Aorta (tissue), 5 donors: ENCODE measurements at regions not wholly inside any gene's neighbourhood (a gene's known extent, or its start where the extent isn't known, plus 50 kb on each side); places are given as distances from the start of the nearest gene placed in this dataset.

Experiments
- ATAC-seq: fragments of 200-7000 bp; cut with Tn5 transposase; one replicate; pipeline ENCODE4 v1.9.1; 2022; ENCODE audit warnings: moderate library complexity; ENCODE audit not compliant: low FRiP score
- DNase-seq, 2 donors: peaks; one replicate each; pipeline ENCODE4 v3.0.0-alpha.2; 2020
- H3K27ac ChIP-seq, 2 donors: one replicate each; pipeline ENCODE4 v1.5.1; 2013; ENCODE audit warnings: low read length in 2 of 2, mild to moderate bottlenecking in 2 of 2, moderate library complexity in 2 of 2, control low read depth in 1 of 2, inconsistent platforms in 1 of 2, low read depth in 1 of 2
- H3K27me3 ChIP-seq, 2 donors: one replicate each; pipeline ENCODE4 v1.6.1; 2013; ENCODE audit warnings: control low read depth in 1 of 2, low read length in 1 of 2, mild to moderate bottlenecking in 1 of 2, moderate library complexity in 1 of 2; ENCODE audit not compliant: insufficient read depth in 2 of 2, control insufficient read depth in 1 of 2
- H3K36me3 ChIP-seq, 2 donors: one replicate each; pipeline ENCODE4 v1.6.1; 2013; ENCODE audit warnings: control low read depth in 1 of 2, low read length in 1 of 2, mild to moderate bottlenecking in 1 of 2; ENCODE audit not compliant: insufficient read depth in 2 of 2, control insufficient read depth in 1 of 2
- H3K4me1 ChIP-seq, 2 donors: one replicate each; pipeline ENCODE4 v1.6.1; 2013; ENCODE audit warnings: low read length in 2 of 2, control low read depth in 1 of 2, mild to moderate bottlenecking in 1 of 2, moderate library complexity in 1 of 2; ENCODE audit not compliant: insufficient read depth in 2 of 2, control insufficient read depth in 1 of 2
- H3K4me3 ChIP-seq, 2 donors: one replicate each; pipeline ENCODE4 v1.5.1; 2013; ENCODE audit warnings: low read length in 2 of 2, control low read depth in 1 of 2, mild to moderate bottlenecking in 1 of 2
- H3K9me3 ChIP-seq: one replicate; pipeline ENCODE4 v1.6.1; 2013; ENCODE audit warnings: mild to moderate bottlenecking, low read length; ENCODE audit not compliant: control insufficient read depth
- WGBS, 2 donors: extraction: QIAGEN DNeasy Blood & Tissue Kit; methylation state at CpG; one replicate each; pipeline ENCODE4 v1.1.7; 2013; 5-methylcytosine and 5-hydroxymethylcytosine counted together
- intact Hi-C, 2 donors: fragments of 100-400 bp; cut with DNase I; formaldehyde crosslinking; loops; one replicate each; pipeline versions ENCODE4 v1.14.2 to v1.15.0; 2022
- donor health status: healthy with polysubstance abuse.
- donor health status: Bipolar disorder and iron deficiency.
- donor health status: DM: no; HTN: no; CAD: no.
- donor health status: DM: no; HTN: no; CAD: no.
- donor health status: DM: yes; HTN: yes; CAD: no.

- H3K27me3 ChIP-seq: no peaks in the 10 kb centered on the region
- no peaks in the 10 kb centered on the region for H3K36me3 ChIP-seq
- DNase-seq: no peak
- H3K4me1 ChIP-seq: no peaks in the 10 kb centered on the region
- ATAC-seq: no peak
- intact Hi-C loops: no loop called here
- no peak overlapping the region for H3K4me3 ChIP-seq
- H3K9me3 ChIP-seq: no peaks in the 10 kb centered on the region
- 93 to 98% methylated on average over 3 of the region's 3 CpGs for WGBS, 2 donors
- H3K27ac ChIP-seq: no peak overlapping the region
These were observed 75.7 kb upstream of the MAGI3 start for GRCh38 chr1:113314600-113314999.

GRCh38 chr1:113320272-113320671 is 70.0 kb upstream of the MAGI3 start:
- no peak overlapping the region for H3K4me3 ChIP-seq
- ATAC-seq (no peak), DNase-seq (no peak)
- H3K9me3 ChIP-seq: no peaks in the 10 kb centered on the region
- H3K36me3 ChIP-seq: no peaks in the 10 kb centered on the region
- peaks cover 0 to 1% of the 10 kb centered on the region in 2 donors for H3K4me1 ChIP-seq
- intact Hi-C loops: no loop called here
- no peak overlapping the region for H3K27ac ChIP-seq
- no peaks in the 10 kb centered on the region for H3K27me3 ChIP-seq

- no peaks in the 10 kb centered on the region for H3K36me3 ChIP-seq
- ATAC-seq: no peak
- 22 to 24% methylated on average over 3 of the region's 3 CpGs for whole genome bisulfite sequencing, 2 donors
These were observed 69.2 kb upstream of the MAGI3 start for GRCh38 chr1:113320972-113321680.

GRCh38 chr1:113321771-113322387 is 68.4 kb upstream of the MAGI3 start:
- ATAC-seq (no peak), DNase-seq (no peak)
- Histone ChIP-seq H3K4me3 (no peak overlapping the region), H3K27ac (no peak overlapping the region), H3K4me1 (peaks cover 0 to 1% of the 10 kb centered on the region in 2 donors), H3K36me3 (no peaks in the 10 kb centered on the region), H3K27me3 (no peaks in the 10 kb centered on the region), H3K9me3 (no peaks in the 10 kb centered on the region)
- intact Hi-C loops: no loop called here
- WGBS, 2 donors: 86 to 89% methylated on average over 3 of the region's 3 CpGs

More at GRCh38 chr1:113320972-113321680, 69.2 kb upstream of the MAGI3 start:
- no peak for DNase-seq
- Histone ChIP-seq H3K27me3 (no peaks in the 10 kb centered on the region), H3K27ac (no peak overlapping the region), H3K4me1 (peaks cover 0 to 1% of the 10 kb centered on the region in 2 donors), H3K9me3 (no peaks in the 10 kb centered on the region), H3K4me3 (no peak overlapping the region)
- intact Hi-C loops: no loop called here

GRCh38 chr1:113322439-113322838 is 67.9 kb upstream of the MAGI3 start:
- Histone ChIP-seq H3K36me3 (no peaks in the 10 kb centered on the region), H3K4me3 (no peak overlapping the region), H3K27me3 (no peaks in the 10 kb centered on the region), H3K4me1 (peaks cover 0 to 1% of the 10 kb centered on the region in 2 donors), H3K9me3 (no peaks in the 10 kb centered on the region), H3K27ac (no peak overlapping the region)
- DNase-seq: no peak
- 52 to 70% methylated on average over 1 of the region's 1 CpG for WGBS, 2 donors
- no peak for ATAC-seq
- intact Hi-C loops: no loop called here

- ATAC-seq: no peak
- Histone ChIP-seq H3K36me3 (no peaks in the 10 kb centered on the region), H3K4me3 (no peak overlapping the region), H3K27me3 (no peaks in the 10 kb centered on the region), H3K4me1 (peaks cover 0 to 1% of the 10 kb centered on the region in 2 donors), H3K9me3 (no peaks in the 10 kb centered on the region), H3K27ac (no peak overlapping the region)
- no peak for DNase-seq
- WGBS, 2 donors: 83 to 84% methylated on average over 3 of the region's 3 CpGs
- intact Hi-C loops: no loop called here
These were observed 65.3 kb upstream of the MAGI3 start for GRCh38 chr1:113325022-113325421.

- WGBS, 2 donors: 94 to 99% methylated on average over 2 of the region's 2 CpGs
- no peaks in the 10 kb centered on the region for H3K27me3 ChIP-seq
- no peak overlapping the region for H3K27ac ChIP-seq
- no peak for DNase-seq
- H3K4me3 ChIP-seq: no peak overlapping the region
- intact Hi-C loops: no loop called here
- no peak for ATAC-seq
- H3K9me3 ChIP-seq: no peaks in the 10 kb centered on the region
- no peaks in the 10 kb centered on the region for H3K4me1 ChIP-seq
- H3K36me3 ChIP-seq: no peaks in the 10 kb centered on the region
These were observed 63.3 kb upstream of the MAGI3 start for GRCh38 chr1:113326976-113327375.

- no peak overlapping the region for H3K4me3 ChIP-seq
- no peak overlapping the region for H3K27ac ChIP-seq
- ATAC-seq (no peak), DNase-seq (no peak)
- intact Hi-C loops: no loop called here
- WGBS, 2 donors: 78 to 83% methylated on average over 2 of the region's 2 CpGs
- H3K36me3 ChIP-seq: no peaks in the 10 kb centered on the region
- H3K4me1 ChIP-seq: no peaks in the 10 kb centered on the region
- H3K27me3 ChIP-seq: no peaks in the 10 kb centered on the region
- no peaks in the 10 kb centered on the region for H3K9me3 ChIP-seq
These were observed 57.3 kb upstream of the MAGI3 start for GRCh38 chr1:113333056-113333455.

GRCh38 chr1:113340038-113340437 is 50.3 kb upstream of the MAGI3 start:
- no peaks in the 10 kb centered on the region for H3K9me3 ChIP-seq
- H3K27me3 ChIP-seq: no peaks in the 10 kb centered on the region
- intact Hi-C loops: no loop called here
- no peak for DNase-seq
- H3K4me3 ChIP-seq: no peak overlapping the region
- H3K27ac ChIP-seq: no peak overlapping the region
- no peaks in the 10 kb centered on the region for H3K36me3 ChIP-seq
- WGBS, 2 donors: 83 to 86% methylated on average over 1 of the region's 1 CpG
- no peaks in the 10 kb centered on the region for H3K4me1 ChIP-seq
- no peak for ATAC-seq
